HEK293 (cell line): ENCODE measurements at regions not wholly inside any gene's neighbourhood (a gene's known extent, or its start where the extent isn't known, plus 50 kb on each side); places are given as distances from the start of the nearest gene placed in this dataset.

ENCODE experiments used
- ATF2 ChIP-seq: fragments of 450-650 bp; formaldehyde crosslinking; IDR thresholded peaks from 2 replicates; pipeline ENCODE4 v1.5.1; 2016; ENCODE audit warnings: missing biosample characterization, missing genetic modification characterization, low read depth
- CTCF ChIP-seq: fragments of 450-650 bp; formaldehyde crosslinking; IDR thresholded peaks from 2 replicates; pipeline ENCODE4 v1.5.1; 2016; ENCODE audit warnings: missing biosample characterization, missing genetic modification characterization
- PRDM6 ChIP-seq: fragments of 450-650 bp; formaldehyde crosslinking; IDR thresholded peaks from 2 replicates; pipeline ENCODE4 v1.5.1; 2017; ENCODE audit warnings: missing biosample characterization, missing genetic modification characterization
- TSHZ1 ChIP-seq: fragments of 450-650 bp; formaldehyde crosslinking; IDR thresholded peaks from 2 replicates; pipeline ENCODE4 v1.5.1; 2016; ENCODE audit warnings: missing biosample characterization, missing genetic modification characterization, borderline replicate concordance
- WT1 ChIP-seq: fragments of 450-650 bp; formaldehyde crosslinking; IDR thresholded peaks from 2 replicates; pipeline ENCODE4 v1.5.1; 2016; ENCODE audit warnings: missing biosample characterization, missing genetic modification characterization
- ZIC2 ChIP-seq: fragments of 450-650 bp; formaldehyde crosslinking; IDR thresholded peaks from 2 replicates; pipeline ENCODE4 v1.5.1; 2016; ENCODE audit warnings: missing biosample characterization, missing genetic modification characterization
- ZNF184 ChIP-seq: fragments of 450-650 bp; IDR thresholded peaks from 2 replicates; pipeline ENCODE4 v1.5.1; 2018; ENCODE audit warnings: missing biosample characterization, mild to moderate bottlenecking, missing genetic modification characterization
- ZNF239 ChIP-seq: fragments of 450-650 bp; formaldehyde crosslinking; IDR thresholded peaks from 2 replicates; pipeline ENCODE4 v1.5.1; 2016; ENCODE audit warnings: missing biosample characterization, missing genetic modification characterization
- ZNF274 ChIP-seq, 2 experiments: fragments of 200-500 bp in 1 of 2; fragments of 450-650 bp in 1 of 2; sonication (Bioruptor generic) in 1 of 2; formaldehyde crosslinking in 1 of 2; IDR thresholded peaks; 2 replicates each; pipeline versions ENCODE4 v1.5.1 to v1.6.1; 2014 to 2016; ENCODE audit warnings: borderline replicate concordance in 1 of 2, inconsistent platforms in 1 of 2, low read length in 1 of 2, missing biosample characterization in 1 of 2, missing genetic modification characterization in 1 of 2
- ZNF280D ChIP-seq: fragments of 450-650 bp; formaldehyde crosslinking; IDR thresholded peaks from 2 replicates; pipeline ENCODE4 v1.5.1; 2016; ENCODE audit warnings: missing biosample characterization, missing genetic modification characterization
- ZNF302 ChIP-seq: fragments of 450-650 bp; formaldehyde crosslinking; IDR thresholded peaks from 2 replicates; pipeline ENCODE4 v1.5.1; 2016; ENCODE audit warnings: missing biosample characterization, missing genetic modification characterization, low read depth
- ZNF571 ChIP-seq: fragments of 450-650 bp; formaldehyde crosslinking; IDR thresholded peaks from 2 replicates; pipeline ENCODE4 v1.5.0; 2017; ENCODE audit warnings: missing biosample characterization, missing genetic modification characterization
- ZNF580 ChIP-seq: fragments of 450-650 bp; formaldehyde crosslinking; IDR thresholded peaks from 2 replicates; pipeline ENCODE4 v1.5.1; 2016; ENCODE audit warnings: missing biosample characterization, missing genetic modification characterization

GRCh38 chr14:106343626-106344025 lies 817.2 kb downstream of the TMEM121 start:
- TF ChIP-seq PRDM6 (tag by site-specific recombination) = no peak
- no peak for TF ChIP-seq ZNF302
- TF ChIP-seq CTCF (tag by site-specific recombination) = no peak
- no peak for TF ChIP-seq ZNF184 (tag by site-specific recombination)
- no peak for TF ChIP-seq TSHZ1 (tag by site-specific recombination)
- TF ChIP-seq ZNF274 (IDR thresholded peaks at IDR 0.05; ENCODE audit: low read length) = no peak
- TF ChIP-seq ZNF274 (tag by site-specific recombination; IDR thresholded peaks at IDR 0.05; ENCODE audit: borderline replicate concordance) = no peak
- no peak for TF ChIP-seq ZNF280D
- TF ChIP-seq WT1 (tag by site-specific recombination) = no peak
- no peak for TF ChIP-seq ZNF571 (tag by site-specific recombination)
- TF ChIP-seq ZIC2 (tag by site-specific recombination) = no peak
- TF ChIP-seq ZNF239 (tag by site-specific recombination) = no peak
- no peak for TF ChIP-seq ATF2 (tag by site-specific recombination)
- TF ChIP-seq ZNF580 = no peak
